OCI-LY3 (cell line): ENCODE measurements at regions not wholly inside any gene's neighbourhood (a gene's known extent, or its start where the extent isn't known, plus 50 kb on each side); places are given as distances from the start of the nearest gene placed in this dataset.

Source experiments
- H2AFZ ChIP-seq: fragments of 200-600, 300-600 bp; shearing (Covaris generic); 2 replicates; pipeline ENCODE4 v1.6.0; 2014; ENCODE audit warnings: antibody characterized with exemption, low read depth, low read length
- H3K27ac ChIP-seq: fragments of 200-600, 300-600 bp; sonication (generic); 2 replicates; pipeline ENCODE4 v1.5.1; 2014; ENCODE audit warnings: mild to moderate bottlenecking, low read length, moderate library complexity, mixed read lengths
- H3K27me3 ChIP-seq: fragments of 200-600, 300-600 bp; sonication (generic); 2 replicates; pipeline ENCODE4 v1.6.1; 2014; ENCODE audit warnings: low read depth, low read length, mixed read lengths
- H3K36me3 ChIP-seq: fragments of 200-600, 300-600 bp; sonication (generic); replicated peaks from 2 replicates; pipeline ENCODE3; 2014; ENCODE audit warnings: low read depth, low read length, mixed read lengths
- H3K4me1 ChIP-seq: fragments of 300-600, 200-600 bp; sonication (generic); 2 replicates; pipeline ENCODE4 v1.6.1; 2014; ENCODE audit warnings: low read length, mixed read lengths
- H3K4me2 ChIP-seq: fragments of 200-600, 300-600 bp; sonication (generic); 2 replicates; pipeline ENCODE4 v1.6.1; 2014; ENCODE audit warnings: low read length, mixed read lengths
- H3K4me3 ChIP-seq: fragments of 300-600, 200-600 bp; sonication (generic); 2 replicates; pipeline ENCODE4 v1.5.1; 2014; ENCODE audit warnings: antibody characterized with exemption, mild to moderate bottlenecking, low read length, moderate library complexity
- H3K79me2 ChIP-seq: fragments of 300-600, 200-600 bp; shearing (Covaris generic); 2 replicates; pipeline ENCODE4 v1.6.1; 2014; ENCODE audit warnings: mild to moderate bottlenecking, low read length, mixed read lengths
- H3K9ac ChIP-seq: fragments of 300-600, 200-600 bp; shearing (Covaris generic); 2 replicates; pipeline ENCODE4 v1.6.0; 2014; ENCODE audit warnings: mild to moderate bottlenecking, low read length, moderate library complexity
- H3K9me3 ChIP-seq: fragments of 200-600, 300-600 bp; shearing (Covaris generic); 2 replicates; pipeline ENCODE4 v1.6.1; 2014; ENCODE audit warnings: low read length, mixed read lengths; ENCODE audit not compliant: insufficient read depth
- H4K20me1 ChIP-seq: fragments of 200-600, 300-600 bp; sonication (generic); 2 replicates; pipeline ENCODE4 v1.6.1; 2016; ENCODE audit warnings: low read length, mixed read lengths; ENCODE audit not compliant: insufficient read depth
- CTCF ChIP-seq: fragments of 200-600, 300-600 bp; sonication (generic); IDR thresholded peaks from 2 replicates; pipeline ENCODE4 v1.5.1; 2014; ENCODE audit warnings: antibody characterized with exemption, low read length, low read depth
- EZH2phosphoT487 ChIP-seq: fragments of 200-600 bp; shearing (Covaris generic); IDR thresholded peaks from 2 replicates; pipeline ENCODE4 v1.6.1; 2018; ENCODE audit warnings: antibody characterized with exemption, mixed run types, low read depth

- TF ChIP-seq CTCF (no peak), EZH2phosphoT487 (no peak)
- H3K27me3 ChIP-seq: no peaks in the 10 kb centered on the region
- no peak overlapping the region for H3K4me2 ChIP-seq
Observed at GRCh38 chr12:114957225-114957624, 273.2 kb upstream of the TBX3 start.

GRCh38 chr12:114955414-114956014 lies 271.5 kb upstream of the TBX3 start:
- no peaks in the 10 kb centered on the region for H3K9me3 ChIP-seq
- no peak overlapping the region for H2AFZ ChIP-seq
- H3K27me3 ChIP-seq: no peaks in the 10 kb centered on the region
- no peak overlapping the region for H3K4me2 ChIP-seq
- H3K27ac ChIP-seq: no peak overlapping the region
- H3K36me3 ChIP-seq: no peaks in the 10 kb centered on the region
- no peaks in the 10 kb centered on the region for H3K4me1 ChIP-seq
- H4K20me1 ChIP-seq: no peaks in the 10 kb centered on the region
- no peak overlapping the region for H3K9ac ChIP-seq
- H3K4me3 ChIP-seq: no peak overlapping the region
- no peaks in the 10 kb centered on the region for H3K79me2 ChIP-seq
- TF ChIP-seq CTCF: no peak
- TF ChIP-seq EZH2phosphoT487: no peak

More at GRCh38 chr12:114957225-114957624, 273.2 kb upstream of the TBX3 start:
- Histone ChIP-seq H3K4me3 (no peak overlapping the region), H3K27ac (no peak overlapping the region), H3K9me3 (no peaks in the 10 kb centered on the region), H3K4me1 (no peaks in the 10 kb centered on the region), H2AFZ (no peak overlapping the region), H4K20me1 (no peaks in the 10 kb centered on the region), H3K79me2 (no peaks in the 10 kb centered on the region), H3K9ac (no peak overlapping the region), H3K36me3 (no peaks in the 10 kb centered on the region)

- H4K20me1 ChIP-seq: no peaks in the 10 kb centered on the region
- no peaks in the 10 kb centered on the region for H3K4me1 ChIP-seq
- H3K9ac ChIP-seq: no peak overlapping the region
- no peaks in the 10 kb centered on the region for H3K9me3 ChIP-seq
- H3K27ac ChIP-seq: no peak overlapping the region
- TF ChIP-seq CTCF: no peak
- TF ChIP-seq EZH2phosphoT487: no peak
- no peak overlapping the region for H3K4me3 ChIP-seq
- H3K27me3 ChIP-seq: no peaks in the 10 kb centered on the region
- no peak overlapping the region for H3K4me2 ChIP-seq
- H3K79me2 ChIP-seq: no peaks in the 10 kb centered on the region
- H2AFZ ChIP-seq: no peak overlapping the region
- no peaks in the 10 kb centered on the region for H3K36me3 ChIP-seq
Observed at GRCh38 chr12:114954511-114955055, 270.6 kb upstream of the TBX3 start.

GRCh38 chr12:114952573-114953271 lies 268.7 kb upstream of the TBX3 start:
- Histone ChIP-seq H4K20me1 (no peaks in the 10 kb centered on the region), H3K36me3 (no peaks in the 10 kb centered on the region)

More at GRCh38 chr12:114952573-114953271, 268.7 kb upstream of the TBX3 start:
- Histone ChIP-seq H3K4me2 (no peak overlapping the region), H3K4me1 (no peaks in the 10 kb centered on the region), H3K79me2 (no peaks in the 10 kb centered on the region), H2AFZ (no peak overlapping the region; the same call in 1 of the 2 replicates), H3K27me3 (no peaks in the 10 kb centered on the region), H3K27ac (no peak overlapping the region), H3K9ac (no peak overlapping the region), H3K4me3 (no peak overlapping the region), H3K9me3 (no peaks in the 10 kb centered on the region)
- TF ChIP-seq EZH2phosphoT487 (no peak), CTCF (no peak)
